Calu3 (cell line): ENCODE measurements at regions not wholly inside any gene's neighbourhood (a gene's known extent, or its start where the extent isn't known, plus 50 kb on each side); places are given as distances from the start of the nearest gene placed in this dataset.

Source experiments
- BruUV-seq: library from RNA; stranded (reverse); fragments of 400-500 nt; replicated peaks from 2 replicates; lab custom pipeline; 2021; lab: Mats Ljungman, UMichigan
- CTCF ChIA-PET: fragments of 300-600 bp; sonication (Branson Sonifier 250); formaldehyde crosslinking; loops from one replicate; lab custom pipeline; 2022; ENCODE audit warnings: antibody characterized with exemption; lab: Charles Lee
- DNase-seq: peaks from one replicate; pipeline ENCODE4 v3.0.0; 2022
- H3K27ac Mint-ChIP-seq: one replicate; pipeline ENCODE4 v1.8.0; 2022; ENCODE audit warnings: mixed read lengths; ENCODE audit not compliant: unreplicated experiment
- H3K27me3 Mint-ChIP-seq: one replicate; pipeline ENCODE4 v1.8.0; 2022; ENCODE audit warnings: mixed read lengths; ENCODE audit not compliant: unreplicated experiment
- H3K36me3 Mint-ChIP-seq: one replicate; pipeline ENCODE4 v1.8.0; 2022; ENCODE audit warnings: mild to moderate bottlenecking, moderate library complexity, mixed read lengths; ENCODE audit not compliant: insufficient read depth, unreplicated experiment
- H3K4me1 Mint-ChIP-seq: one replicate; pipeline ENCODE4 v1.8.0; 2022; ENCODE audit warnings: mild to moderate bottlenecking, low read depth, mixed read lengths; ENCODE audit not compliant: unreplicated experiment
- H3K4me3 Mint-ChIP-seq: one replicate; pipeline ENCODE4 v1.8.0; 2022; ENCODE audit warnings: mild to moderate bottlenecking, low read depth, moderate library complexity, mixed read lengths; ENCODE audit not compliant: unreplicated experiment
- H3K9me3 Mint-ChIP-seq: one replicate; pipeline ENCODE4 v1.8.0; 2022; ENCODE audit warnings: low read depth, mixed read lengths; ENCODE audit not compliant: unreplicated experiment
- CTCF ChIP-seq: fragments of 200-600 bp; IDR thresholded peaks from one replicate; pipeline ENCODE4 v1.8.0; 2022; ENCODE audit warnings: antibody characterized with exemption; ENCODE audit not compliant: unreplicated experiment
- intact Hi-C: fragments of 100-400 bp; cut with micrococcal nuclease; formaldehyde crosslinking; loops from one replicate; pipeline ENCODE4 v1.10.0; 2022; ENCODE audit not compliant: unreplicated experiment

GRCh38 chr2:6562771-6563170 lies 302.9 kb downstream of the CMPK2 start:
- no peaks in the 10 kb centered on the region for H3K9me3 Mint-ChIP-seq
- H3K27ac Mint-ChIP-seq = no peak overlapping the region
- peaks cover 3% of the 10 kb centered on the region for H3K4me1 Mint-ChIP-seq
- no peaks in the 10 kb centered on the region for H3K27me3 Mint-ChIP-seq
- no peak for TF ChIP-seq CTCF
- no peak for DNase-seq
- CTCF ChIA-PET = no interaction called here
- H3K36me3 Mint-ChIP-seq = no peaks in the 10 kb centered on the region
- no peak overlapping the region for H3K4me3 Mint-ChIP-seq
- intact Hi-C loops = no loop called here
- no TSS peak for BruUV-seq

GRCh38 chr2:6564326-6564725 lies 301.4 kb downstream of the CMPK2 start:
- Mint-ChIP-seq H3K36me3 (no peaks in the 10 kb centered on the region), H3K27ac (no peak overlapping the region), H3K9me3 (no peaks in the 10 kb centered on the region), H3K4me1 (no peaks in the 10 kb centered on the region), H3K4me3 (no peak overlapping the region), H3K27me3 (no peaks in the 10 kb centered on the region)
- CTCF ChIA-PET = no interaction called here
- no peak for TF ChIP-seq CTCF
- intact Hi-C loops = no loop called here
- DNase-seq = no peak
- no TSS peak for BruUV-seq

- H3K9me3 Mint-ChIP-seq = peaks cover 9% of the 10 kb centered on the region
- intact Hi-C loops = no loop called here
- no TSS peak for BruUV-seq
- H3K27me3 Mint-ChIP-seq = no peaks in the 10 kb centered on the region
- CTCF ChIA-PET = no interaction called here
- no peaks in the 10 kb centered on the region for H3K36me3 Mint-ChIP-seq
- no peak overlapping the region for H3K4me3 Mint-ChIP-seq
- H3K4me1 Mint-ChIP-seq = no peaks in the 10 kb centered on the region
- DNase-seq = no peak
- H3K27ac Mint-ChIP-seq = no peak overlapping the region
- TF ChIP-seq CTCF = no peak
These were observed 291.6 kb downstream of the CMPK2 start for GRCh38 chr2:6574121-6574520.

GRCh38 chr2:6576302-6576701 lies 289.4 kb downstream of the CMPK2 start:
- CTCF ChIA-PET = no interaction called here
- H3K4me1 Mint-ChIP-seq = no peaks in the 10 kb centered on the region
- no peak for TF ChIP-seq CTCF
- H3K9me3 Mint-ChIP-seq = peaks cover 6% of the 10 kb centered on the region
- no peak overlapping the region for H3K27ac Mint-ChIP-seq
- H3K4me3 Mint-ChIP-seq = no peak overlapping the region
- no peak for DNase-seq
- intact Hi-C loops = no loop called here
- BruUV-seq = no TSS peak
- no peaks in the 10 kb centered on the region for H3K27me3 Mint-ChIP-seq
- H3K36me3 Mint-ChIP-seq = no peaks in the 10 kb centered on the region
